HepG2 (cell line): ENCODE measurements at regions not wholly inside any gene's neighbourhood (a gene's known extent, or its start where the extent isn't known, plus 50 kb on each side); places are given as distances from the start of the nearest gene placed in this dataset.

ENCODE experiments used
- CAMTA2 ChIP-seq: sonication (generic); formaldehyde crosslinking; IDR thresholded peaks from 2 replicates; pipeline ENCODE4 v1.4.0; 2020; ENCODE audit warnings: mild to moderate bottlenecking, missing genetic modification reagents, borderline replicate concordance
- GZF1 ChIP-seq: sonication (generic); formaldehyde crosslinking; IDR thresholded peaks from 2 replicates; pipeline ENCODE4 v1.5.1; 2020; ENCODE audit warnings: mild to moderate bottlenecking, missing genetic modification reagents
- HDAC6 ChIP-seq: fragments of 200-600 bp; sonication (generic); IDR thresholded peaks from 2 replicates; pipeline ENCODE4 v1.7.0; 2017; ENCODE audit warnings: mild to moderate bottlenecking, antibody characterized with exemption, low read length, low read depth
- HOXA9 ChIP-seq: sonication (generic); formaldehyde crosslinking; IDR thresholded peaks from 2 replicates; pipeline ENCODE4 v1.8.1; 2022; ENCODE audit warnings: missing genetic modification reagents, mild to moderate bottlenecking, moderate library complexity, borderline replicate concordance
- KAT2B ChIP-seq: fragments of 150-350 bp; IDR thresholded peaks from 2 replicates; pipeline ENCODE4 v1.6.1; 2014; ENCODE audit warnings: low read depth, low read length, borderline replicate concordance
- NFKB2 ChIP-seq: sonication (generic); formaldehyde crosslinking; IDR thresholded peaks from 2 replicates; pipeline ENCODE4 v1.4.0; 2020; ENCODE audit warnings: missing genetic modification reagents, borderline replicate concordance
- PHF8 ChIP-seq: sonication (generic); formaldehyde crosslinking; IDR thresholded peaks from 2 replicates; pipeline ENCODE4 v1.5.0; 2020; ENCODE audit warnings: missing genetic modification reagents
- POLR2AphosphoS5 ChIP-seq: IDR thresholded peaks from 2 replicates; pipeline ENCODE4 v1.6.1; 2012; ENCODE audit warnings: low read depth, low read length
- SMAD9 ChIP-seq: sonication (generic); formaldehyde crosslinking; IDR thresholded peaks from 2 replicates; pipeline ENCODE4 v1.5.1; 2020; ENCODE audit warnings: mild to moderate bottlenecking, missing genetic modification reagents
- TAF1 ChIP-seq: sonication (generic); formaldehyde crosslinking; IDR thresholded peaks from 2 replicates; pipeline ENCODE4 v1.4.0; 2020; ENCODE audit warnings: missing genetic modification reagents
- ZBTB8A ChIP-seq: sonication (generic); formaldehyde crosslinking; IDR thresholded peaks from 2 replicates; pipeline ENCODE4 v1.4.0; 2020; ENCODE audit warnings: mild to moderate bottlenecking, low read depth, missing genetic modification reagents, borderline replicate concordance
- ZMYM4 ChIP-seq: sonication (generic); formaldehyde crosslinking; IDR thresholded peaks from 2 replicates; pipeline ENCODE4 v1.8.1; 2023; ENCODE audit warnings: mild to moderate bottlenecking, missing genetic modification reagents
- ZNF10 ChIP-seq: sonication (generic); formaldehyde crosslinking; IDR thresholded peaks from 2 replicates; pipeline ENCODE4 v1.4.0; 2020; ENCODE audit warnings: mild to moderate bottlenecking, low read depth, missing genetic modification reagents, borderline replicate concordance
- ZNF776 ChIP-seq: sonication (generic); formaldehyde crosslinking; IDR thresholded peaks from 2 replicates; pipeline ENCODE4 v1.4.0; 2020; ENCODE audit warnings: mild to moderate bottlenecking, missing genetic modification reagents
- ZNF883 ChIP-seq: sonication (generic); formaldehyde crosslinking; IDR thresholded peaks from 2 replicates; pipeline ENCODE4 v1.5.1; 2020; ENCODE audit warnings: mild to moderate bottlenecking, missing genetic modification reagents; ENCODE audit errors: not compliant biosample characterization
- TF ChIP-seq, protein P1 (sequence below): sonication (generic); formaldehyde crosslinking; IDR thresholded peaks from 2 replicates; pipeline ENCODE4 v1.8.1; 2023; ENCODE audit warnings: mild to moderate bottlenecking, missing genetic modification reagents, borderline replicate concordance
- TF ChIP-seq, protein P2 (sequence below): sonication (generic); formaldehyde crosslinking; IDR thresholded peaks from 2 replicates; pipeline ENCODE4 v1.5.0; 2020; ENCODE audit warnings: missing genetic modification reagents
- TF ChIP-seq, protein P3 (sequence below): sonication (generic); formaldehyde crosslinking; IDR thresholded peaks from 2 replicates; pipeline ENCODE4 v1.5.1; 2020; ENCODE audit warnings: missing genetic modification reagents, mild to moderate bottlenecking, borderline replicate concordance
- TF ChIP-seq, protein P4 (sequence below): sonication (generic); formaldehyde crosslinking; IDR thresholded peaks from 2 replicates; pipeline ENCODE4 v1.4.0; 2020; ENCODE audit warnings: missing genetic modification reagents
- TF ChIP-seq, protein P5 (sequence below): sonication (generic); formaldehyde crosslinking; IDR thresholded peaks from 2 replicates; pipeline ENCODE4 v1.4.0; 2020; ENCODE audit warnings: missing genetic modification reagents, low read depth, mild to moderate bottlenecking, borderline replicate concordance

DNA sequence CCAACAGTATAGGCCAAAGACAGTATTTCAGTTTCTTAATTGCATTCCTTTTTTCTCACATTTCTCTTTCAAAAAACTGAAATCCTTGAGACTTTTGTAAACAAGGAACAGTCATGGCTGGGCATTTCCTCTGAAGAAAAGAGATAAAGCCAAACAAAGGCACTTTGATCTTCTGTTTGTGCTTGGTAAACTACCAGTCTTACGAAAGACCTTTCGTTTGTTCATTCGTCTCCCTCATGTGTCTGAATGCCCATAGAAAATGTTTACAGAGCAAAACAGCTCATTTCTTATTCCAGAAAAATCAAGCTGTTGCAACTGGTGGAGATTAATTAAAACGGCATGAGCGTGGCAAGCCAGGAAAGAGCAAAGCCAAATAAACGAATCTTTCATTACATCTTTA lies 178.0 kb downstream of the GASK1B start (continued):
- no peak; the same call in 1 of the 2 replicates for TF ChIP-seq PHF8
- TF ChIP-seq SMAD9 (CRISPR knock-in tag), result no peak
- no peak for TF ChIP-seq ZNF776 (CRISPR knock-in tag)
- TF ChIP-seq GZF1 (CRISPR knock-in tag), result 0 out of 2 replicates have a peak, but pooled peaks have one; percentile 30
- TF ChIP-seq, protein P1, sequence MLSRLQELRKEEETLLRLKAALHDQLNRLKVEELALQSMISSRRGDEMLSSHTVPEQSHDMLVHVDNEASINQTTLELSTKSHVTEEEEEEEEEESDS (CRISPR knock-in tag), result no peak
- TF ChIP-seq, protein P2, sequence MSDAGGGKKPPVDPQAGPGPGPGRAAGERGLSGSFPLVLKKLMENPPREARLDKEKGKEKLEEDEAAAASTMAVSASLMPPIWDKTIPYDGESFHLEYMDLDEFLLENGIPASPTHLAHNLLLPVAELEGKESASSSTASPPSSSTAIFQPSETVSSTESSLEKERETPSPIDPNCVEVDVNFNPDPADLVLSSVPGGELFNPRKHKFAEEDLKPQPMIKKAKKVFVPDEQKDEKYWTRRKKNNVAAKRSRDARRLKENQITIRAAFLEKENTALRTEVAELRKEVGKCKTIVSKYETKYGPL (CRISPR knock-in tag), result no peak
- no peak for TF ChIP-seq ZBTB8A (CRISPR knock-in tag)
- no peak; the same call in 1 of the 2 replicates for TF ChIP-seq TAF1
- TF ChIP-seq, protein P3, sequence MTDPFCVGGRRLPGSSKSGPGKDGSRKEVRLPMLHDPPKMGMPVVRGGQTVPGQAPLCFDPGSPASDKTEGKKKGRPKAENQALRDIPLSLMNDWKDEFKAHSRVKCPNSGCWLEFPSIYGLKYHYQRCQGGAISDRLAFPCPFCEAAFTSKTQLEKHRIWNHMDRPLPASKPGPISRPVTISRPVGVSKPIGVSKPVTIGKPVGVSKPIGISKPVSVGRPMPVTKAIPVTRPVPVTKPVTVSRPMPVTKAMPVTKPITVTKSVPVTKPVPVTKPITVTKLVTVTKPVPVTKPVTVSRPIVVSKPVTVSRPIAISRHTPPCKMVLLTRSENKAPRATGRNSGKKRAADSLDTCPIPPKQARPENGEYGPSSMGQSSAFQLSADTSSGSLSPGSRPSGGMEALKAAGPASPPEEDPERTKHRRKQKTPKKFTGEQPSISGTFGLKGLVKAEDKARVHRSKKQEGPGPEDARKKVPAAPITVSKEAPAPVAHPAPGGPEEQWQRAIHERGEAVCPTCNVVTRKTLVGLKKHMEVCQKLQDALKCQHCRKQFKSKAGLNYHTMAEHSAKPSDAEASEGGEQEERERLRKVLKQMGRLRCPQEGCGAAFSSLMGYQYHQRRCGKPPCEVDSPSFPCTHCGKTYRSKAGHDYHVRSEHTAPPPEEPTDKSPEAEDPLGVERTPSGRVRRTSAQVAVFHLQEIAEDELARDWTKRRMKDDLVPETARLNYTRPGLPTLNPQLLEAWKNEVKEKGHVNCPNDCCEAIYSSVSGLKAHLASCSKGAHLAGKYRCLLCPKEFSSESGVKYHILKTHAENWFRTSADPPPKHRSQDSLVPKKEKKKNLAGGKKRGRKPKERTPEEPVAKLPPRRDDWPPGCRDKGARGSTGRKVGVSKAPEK (CRISPR knock-in tag), result 0 out of 2 replicates have a peak, but pooled peaks have one; percentile 67
- TF ChIP-seq NFKB2 (CRISPR knock-in tag), result no peak
- no peak for TF ChIP-seq ZNF10 (CRISPR knock-in tag)
- no peak for TF ChIP-seq POLR2AphosphoS5
- TF ChIP-seq CAMTA2 (CRISPR knock-in tag), result no peak
- TF ChIP-seq HOXA9 (CRISPR knock-in tag), result no peak
- TF ChIP-seq, protein P4, sequence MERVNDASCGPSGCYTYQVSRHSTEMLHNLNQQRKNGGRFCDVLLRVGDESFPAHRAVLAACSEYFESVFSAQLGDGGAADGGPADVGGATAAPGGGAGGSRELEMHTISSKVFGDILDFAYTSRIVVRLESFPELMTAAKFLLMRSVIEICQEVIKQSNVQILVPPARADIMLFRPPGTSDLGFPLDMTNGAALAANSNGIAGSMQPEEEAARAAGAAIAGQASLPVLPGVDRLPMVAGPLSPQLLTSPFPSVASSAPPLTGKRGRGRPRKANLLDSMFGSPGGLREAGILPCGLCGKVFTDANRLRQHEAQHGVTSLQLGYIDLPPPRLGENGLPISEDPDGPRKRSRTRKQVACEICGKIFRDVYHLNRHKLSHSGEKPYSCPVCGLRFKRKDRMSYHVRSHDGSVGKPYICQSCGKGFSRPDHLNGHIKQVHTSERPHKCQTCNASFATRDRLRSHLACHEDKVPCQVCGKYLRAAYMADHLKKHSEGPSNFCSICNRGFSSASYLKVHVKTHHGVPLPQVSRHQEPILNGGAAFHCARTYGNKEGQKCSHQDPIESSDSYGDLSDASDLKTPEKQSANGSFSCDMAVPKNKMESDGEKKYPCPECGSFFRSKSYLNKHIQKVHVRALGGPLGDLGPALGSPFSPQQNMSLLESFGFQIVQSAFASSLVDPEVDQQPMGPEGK (CRISPR knock-in tag), result peak; percentile 71
- TF ChIP-seq ZMYM4 (CRISPR knock-in tag), result peak; percentile 78; the same call in 1 of the 2 replicates
- TF ChIP-seq KAT2B, result no peak
- TF ChIP-seq, protein P5, sequence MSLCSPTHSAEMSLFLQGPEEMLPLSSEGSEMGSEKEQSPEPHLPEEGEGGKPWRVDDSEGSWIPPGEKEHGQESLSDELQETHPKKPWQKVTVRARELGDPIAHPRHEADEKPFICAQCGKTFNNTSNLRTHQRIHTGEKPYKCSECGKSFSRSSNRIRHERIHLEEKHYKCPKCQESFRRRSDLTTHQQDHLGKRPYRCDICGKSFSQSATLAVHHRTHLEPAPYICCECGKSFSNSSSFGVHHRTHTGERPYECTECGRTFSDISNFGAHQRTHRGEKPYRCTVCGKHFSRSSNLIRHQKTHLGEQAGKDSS (CRISPR knock-in tag), result 0 out of 2 replicates have a peak, but pooled peaks have one; percentile 36
- TF ChIP-seq ZNF883 (CRISPR knock-in tag), result no peak
- TF ChIP-seq HDAC6, result no peak
